ENCODE measurements at regions not wholly inside any gene's neighbourhood (a gene's known extent, or its start where the extent isn't known, plus 50 kb on each side); places are given as distances from the start of the nearest gene placed in this dataset.

GRCh38 chr12:88889326-88890110 is 309.2 kb upstream of the KITLG start:
- H3K4me3 ChIP-seq (ENCODE audit: low read depth, low read length), result no peak overlapping the region
- no peak for DNase-seq (ENCODE audit: low read depth)
- TF ChIP-seq, protein P1, sequence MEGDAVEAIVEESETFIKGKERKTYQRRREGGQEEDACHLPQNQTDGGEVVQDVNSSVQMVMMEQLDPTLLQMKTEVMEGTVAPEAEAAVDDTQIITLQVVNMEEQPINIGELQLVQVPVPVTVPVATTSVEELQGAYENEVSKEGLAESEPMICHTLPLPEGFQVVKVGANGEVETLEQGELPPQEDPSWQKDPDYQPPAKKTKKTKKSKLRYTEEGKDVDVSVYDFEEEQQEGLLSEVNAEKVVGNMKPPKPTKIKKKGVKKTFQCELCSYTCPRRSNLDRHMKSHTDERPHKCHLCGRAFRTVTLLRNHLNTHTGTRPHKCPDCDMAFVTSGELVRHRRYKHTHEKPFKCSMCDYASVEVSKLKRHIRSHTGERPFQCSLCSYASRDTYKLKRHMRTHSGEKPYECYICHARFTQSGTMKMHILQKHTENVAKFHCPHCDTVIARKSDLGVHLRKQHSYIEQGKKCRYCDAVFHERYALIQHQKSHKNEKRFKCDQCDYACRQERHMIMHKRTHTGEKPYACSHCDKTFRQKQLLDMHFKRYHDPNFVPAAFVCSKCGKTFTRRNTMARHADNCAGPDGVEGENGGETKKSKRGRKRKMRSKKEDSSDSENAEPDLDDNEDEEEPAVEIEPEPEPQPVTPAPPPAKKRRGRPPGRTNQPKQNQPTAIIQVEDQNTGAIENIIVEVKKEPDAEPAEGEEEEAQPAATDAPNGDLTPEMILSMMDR (IDR thresholded peaks at IDR 0.05; ENCODE audit: insufficient read depth, low read depth, low read length, missing control alignments), result no peak

DNA sequence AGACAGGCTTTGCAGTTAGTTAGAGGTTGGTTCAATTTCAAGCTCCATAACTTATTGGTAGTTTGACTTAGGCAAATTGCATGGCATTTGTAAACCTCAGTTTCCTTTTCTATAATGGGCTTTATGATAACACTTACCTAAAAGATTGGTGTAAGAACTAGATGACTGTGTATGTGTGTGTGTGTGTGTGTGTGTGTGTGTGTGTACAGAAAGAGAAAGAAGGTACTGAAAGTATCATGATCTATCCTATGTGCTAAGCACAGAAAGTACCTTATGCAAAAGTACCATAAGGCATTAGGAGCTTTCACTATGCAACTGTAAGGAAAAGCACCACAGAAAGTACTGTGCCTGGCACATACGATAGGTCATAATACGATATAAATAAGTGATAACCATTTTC is 304.3 kb upstream of the KITLG start:
- peak; percentile 60 for DNase-seq (ENCODE audit: low read depth)
- TF ChIP-seq, protein P1 (IDR thresholded peaks at IDR 0.05; ENCODE audit: insufficient read depth, low read depth, low read length, missing control alignments), result no peak
- H3K4me3 ChIP-seq (ENCODE audit: low read depth, low read length), result no peak overlapping the region

- no peak for DNase-seq (ENCODE audit: low read depth)
- TF ChIP-seq, protein P1 (IDR thresholded peaks at IDR 0.05; ENCODE audit: insufficient read depth, low read depth, low read length, missing control alignments), result no peak
- no peak overlapping the region for H3K4me3 ChIP-seq (ENCODE audit: low read depth, low read length)
Measured at GRCh38 chr12:88882662-88883061, 302.4 kb upstream of the KITLG start.

- TF ChIP-seq, protein P1 (IDR thresholded peaks at IDR 0.05; ENCODE audit: insufficient read depth, low read depth, low read length, missing control alignments), result no peak
- H3K4me3 ChIP-seq (ENCODE audit: low read depth, low read length), result no peak overlapping the region
- DNase-seq (ENCODE audit: low read depth), result no peak
Measured at GRCh38 chr12:88880051-88880450, 299.8 kb upstream of the KITLG start.

- TF ChIP-seq, protein P1 (IDR thresholded peaks at IDR 0.05; ENCODE audit: insufficient read depth, low read depth, low read length, missing control alignments), result no peak
- DNase-seq (ENCODE audit: low read depth), result no peak
- no peak overlapping the region for H3K4me3 ChIP-seq (ENCODE audit: low read depth, low read length)
Measured at GRCh38 chr12:88878295-88878694, 298.0 kb upstream of the KITLG start.

DNA sequence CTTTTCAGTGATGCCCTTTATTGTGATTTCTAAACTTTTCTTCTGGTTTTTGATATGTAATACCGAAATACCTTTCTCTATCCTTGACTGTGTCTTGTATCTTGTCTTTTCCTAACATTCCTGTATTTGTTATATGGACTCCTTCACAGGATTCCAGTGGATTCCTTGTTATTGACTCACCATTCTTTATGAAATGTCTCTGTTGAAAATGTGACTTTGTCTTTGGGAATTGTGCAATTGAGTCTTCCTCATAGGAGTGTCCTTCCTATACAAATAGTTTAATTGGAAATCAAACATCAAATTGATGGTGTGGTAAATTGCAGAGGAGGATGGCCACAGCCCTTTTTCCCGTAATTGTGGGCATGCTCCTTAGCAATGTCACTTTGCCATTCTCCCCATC is 296.6 kb upstream of the KITLG start:
- no peak overlapping the region for H3K4me3 ChIP-seq (ENCODE audit: low read depth, low read length)
- TF ChIP-seq, protein P1 (IDR thresholded peaks at IDR 0.05; ENCODE audit: insufficient read depth, low read depth, low read length, missing control alignments), result no peak
- no peak for DNase-seq (ENCODE audit: low read depth)

Data from GM12865 (cell line).